MCF 10A (cell line): ENCODE measurements at regions not wholly inside any gene's neighbourhood (a gene's known extent, or its start where the extent isn't known, plus 50 kb on each side); places are given as distances from the start of the nearest gene placed in this dataset.

ENCODE experiments used
- BruUV-seq: library from RNA; stranded (reverse); fragments of 400-500 nt; replicated peaks from 2 replicates; lab custom pipeline; 2021; lab: Mats Ljungman, UMichigan
- CTCF ChIA-PET: fragments of 300-600 bp; sonication (Branson Sonifier 250); formaldehyde crosslinking; extraction: SDS; loops from one replicate; lab custom pipeline; 2021; ENCODE audit warnings: antibody characterized with exemption, inconsistent platforms; lab: Yijun Ruan, JAX
- POLR2A ChIA-PET: fragments of 300-600, 350-650 bp; sonication (Branson Sonifier 250); formaldehyde crosslinking; extraction: SDS; loops from one replicate; lab custom pipeline; 2020; ENCODE audit warnings: antibody characterized with exemption, inconsistent platforms; lab: Yijun Ruan, JAX
- DNase-seq: peaks from one replicate; pipeline ENCODE4 v3.0.0-alpha.2; 2018; ENCODE audit not compliant: unreplicated experiment
- H3K27ac Mint-ChIP-seq: one replicate; pipeline ENCODE4 v1.8.0; 2022; ENCODE audit warnings: mild to moderate bottlenecking, low read depth, mixed read lengths; ENCODE audit not compliant: unreplicated experiment
- H3K27me3 Mint-ChIP-seq: one replicate; pipeline ENCODE4 v1.8.0; 2022; ENCODE audit warnings: mixed read lengths; ENCODE audit not compliant: insufficient read depth, unreplicated experiment
- H3K36me3 Mint-ChIP-seq: one replicate; pipeline ENCODE4 v1.8.0; 2022; ENCODE audit warnings: mild to moderate bottlenecking, moderate library complexity, mixed read lengths; ENCODE audit not compliant: insufficient read depth, unreplicated experiment
- H3K4me1 Mint-ChIP-seq: one replicate; pipeline ENCODE4 v1.8.0; 2022; ENCODE audit warnings: mixed read lengths; ENCODE audit not compliant: insufficient read depth, unreplicated experiment
- H3K4me3 Mint-ChIP-seq: one replicate; pipeline ENCODE4 v1.8.0; 2022; ENCODE audit warnings: mild to moderate bottlenecking, moderate library complexity, mixed read lengths; ENCODE audit not compliant: unreplicated experiment
- H3K9me3 Mint-ChIP-seq: one replicate; pipeline ENCODE4 v1.8.0; 2022; ENCODE audit warnings: mixed read lengths; ENCODE audit not compliant: unreplicated experiment
- intact Hi-C: fragments of 100-400 bp; cut with micrococcal nuclease; formaldehyde crosslinking; loops from 2 replicates; pipeline ENCODE4 v1.14.1; 2022
- TF ChIP-seq, protein P1 (sequence below): fragments of 200-600 bp; IDR thresholded peaks from one replicate; pipeline ENCODE4 v1.8.0; 2022; ENCODE audit warnings: antibody characterized with exemption, mild to moderate bottlenecking; ENCODE audit not compliant: unreplicated experiment

- H3K36me3 Mint-ChIP-seq: peaks cover 6% of the 10 kb centered on the region
- no peaks in the 10 kb centered on the region for H3K27me3 Mint-ChIP-seq
- ChIA-PET CTCF (no interaction called here), POLR2A (interaction anchor here (0.7 kb wide), 1 partner anchor 480 kb away, joined by 3 read pairs; no protein-coding TSS in a partner anchor)
- BruUV-seq: no TSS peak
- no peak for DNase-seq
- H3K4me1 Mint-ChIP-seq: no peaks in the 10 kb centered on the region
- TF ChIP-seq, protein P1, sequence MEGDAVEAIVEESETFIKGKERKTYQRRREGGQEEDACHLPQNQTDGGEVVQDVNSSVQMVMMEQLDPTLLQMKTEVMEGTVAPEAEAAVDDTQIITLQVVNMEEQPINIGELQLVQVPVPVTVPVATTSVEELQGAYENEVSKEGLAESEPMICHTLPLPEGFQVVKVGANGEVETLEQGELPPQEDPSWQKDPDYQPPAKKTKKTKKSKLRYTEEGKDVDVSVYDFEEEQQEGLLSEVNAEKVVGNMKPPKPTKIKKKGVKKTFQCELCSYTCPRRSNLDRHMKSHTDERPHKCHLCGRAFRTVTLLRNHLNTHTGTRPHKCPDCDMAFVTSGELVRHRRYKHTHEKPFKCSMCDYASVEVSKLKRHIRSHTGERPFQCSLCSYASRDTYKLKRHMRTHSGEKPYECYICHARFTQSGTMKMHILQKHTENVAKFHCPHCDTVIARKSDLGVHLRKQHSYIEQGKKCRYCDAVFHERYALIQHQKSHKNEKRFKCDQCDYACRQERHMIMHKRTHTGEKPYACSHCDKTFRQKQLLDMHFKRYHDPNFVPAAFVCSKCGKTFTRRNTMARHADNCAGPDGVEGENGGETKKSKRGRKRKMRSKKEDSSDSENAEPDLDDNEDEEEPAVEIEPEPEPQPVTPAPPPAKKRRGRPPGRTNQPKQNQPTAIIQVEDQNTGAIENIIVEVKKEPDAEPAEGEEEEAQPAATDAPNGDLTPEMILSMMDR: no peak
- intact Hi-C loops: no loop called here
- H3K9me3 Mint-ChIP-seq: peaks cover 10% of the 10 kb centered on the region
- no peak overlapping the region for H3K27ac Mint-ChIP-seq
- H3K4me3 Mint-ChIP-seq: no peak overlapping the region
These were observed 143.9 kb downstream of the MRPS6 start for GRCh38 chr21:34217263-34217662.

- H3K4me1 Mint-ChIP-seq: no peaks in the 10 kb centered on the region
- DNase-seq: no peak
- no peak overlapping the region for H3K27ac Mint-ChIP-seq
- no TSS peak for BruUV-seq
- H3K4me3 Mint-ChIP-seq: no peak overlapping the region
- intact Hi-C loops: no loop called here
- H3K36me3 Mint-ChIP-seq: peaks cover 4% of the 10 kb centered on the region
- TF ChIP-seq, protein P1: no peak
- no peaks in the 10 kb centered on the region for H3K27me3 Mint-ChIP-seq
- no peaks in the 10 kb centered on the region for H3K9me3 Mint-ChIP-seq
- ChIA-PET CTCF (interaction anchor here (0.6 kb wide), 1 partner anchor 18 kb away, joined by 3 read pairs; no protein-coding TSS in a partner anchor), POLR2A (no interaction called here)
These were observed 144.3 kb upstream of the KCNE2 start for GRCh38 chr21:34219334-34220060.

- Mint-ChIP-seq H3K4me1 (no peaks in the 10 kb centered on the region), H3K27ac (no peak overlapping the region), H3K9me3 (no peaks in the 10 kb centered on the region), H3K36me3 (no peaks in the 10 kb centered on the region), H3K27me3 (no peaks in the 10 kb centered on the region), H3K4me3 (no peak overlapping the region)
- POLR2A ChIA-PET: no interaction called here
- BruUV-seq: no TSS peak
- TF ChIP-seq, protein P1: no peak
- CTCF ChIA-PET: no interaction called here
- DNase-seq: no peak
- intact Hi-C loops: no loop called here
These were observed 143.1 kb upstream of the KCNE2 start for GRCh38 chr21:34220556-34221195.

DNA sequence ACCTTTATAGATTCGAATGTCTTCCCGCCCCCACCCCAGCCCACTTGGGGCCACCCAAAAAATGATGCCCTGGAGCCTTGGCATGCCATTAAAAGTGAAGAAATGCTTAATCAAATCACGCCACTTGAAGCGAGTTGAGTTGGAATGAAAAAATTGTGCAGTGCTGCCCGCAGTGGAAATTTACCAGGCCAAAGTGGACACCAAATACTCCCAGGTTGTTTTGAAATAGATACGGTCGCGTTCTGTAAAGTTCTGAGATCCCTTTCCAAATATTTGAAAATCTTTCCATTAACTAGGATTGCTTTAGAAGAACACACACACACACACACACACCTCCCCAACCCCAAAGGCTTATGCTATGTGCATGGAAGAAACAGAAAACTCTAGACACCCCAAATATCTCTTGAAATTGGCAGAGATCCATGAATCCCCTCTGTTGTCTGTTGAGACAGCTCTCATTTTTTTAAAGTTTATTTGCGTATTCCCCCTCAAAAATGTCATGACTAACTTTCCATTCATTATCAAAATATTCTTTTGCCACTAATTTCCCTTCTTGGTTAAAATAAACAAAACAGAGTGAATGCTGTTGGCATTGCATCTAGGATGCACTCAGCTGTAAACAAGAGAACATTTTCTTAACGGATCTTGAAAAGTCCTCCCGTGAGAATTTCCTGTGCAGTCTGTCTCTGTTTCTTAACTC lies 142.3 kb upstream of the KCNE2 start:
- H3K27ac Mint-ChIP-seq: no peak overlapping the region
- H3K4me1 Mint-ChIP-seq: no peaks in the 10 kb centered on the region
- no peaks in the 10 kb centered on the region for H3K27me3 Mint-ChIP-seq
- H3K36me3 Mint-ChIP-seq: no peaks in the 10 kb centered on the region
- H3K4me3 Mint-ChIP-seq: no peak overlapping the region
- intact Hi-C loops: no loop called here
- TF ChIP-seq, protein P1: no peak
- DNase-seq: no peak
- BruUV-seq: no TSS peak
- H3K9me3 Mint-ChIP-seq: no peaks in the 10 kb centered on the region
- CTCF ChIA-PET: interaction anchor here (0.6 to 0.8 kb wide), 3 partner anchors 20 to 383 kb away, joined by 3 to 4 read pairs (median 3); no protein-coding TSS in a partner anchor
- POLR2A ChIA-PET: no interaction called here
